Adipocyte (in vitro differentiated cells): ENCODE measurements at regions not wholly inside any gene's neighbourhood (a gene's known extent, or its start where the extent isn't known, plus 50 kb on each side); places are given as distances from the start of the nearest gene placed in this dataset.

Experiments used
- DNase-seq: peaks from one replicate; pipeline ENCODE4 v3.0.0-alpha.2; 2015; ENCODE audit warnings: low read depth
- H3K27me3 ChIP-seq: replicated peaks from 2 replicates; pipeline ENCODE4 v1.7.0; 2013; ENCODE audit warnings: mild to moderate bottlenecking, low read length, moderate library complexity; ENCODE audit not compliant: control insufficient read depth, insufficient read depth
- H3K36me3 ChIP-seq: 2 replicates; pipeline ENCODE4 v1.7.0; 2013; ENCODE audit warnings: low read length, mild to moderate bottlenecking, moderate library complexity; ENCODE audit not compliant: control insufficient read depth, insufficient read depth, severe bottlenecking
- H3K4me1 ChIP-seq: 2 replicates; pipeline ENCODE4 v1.7.0; 2013; ENCODE audit warnings: mild to moderate bottlenecking, low read length, moderate library complexity; ENCODE audit not compliant: control insufficient read depth, insufficient read depth
- H3K4me3 ChIP-seq: 2 replicates; pipeline ENCODE4 v1.7.0; 2013; ENCODE audit warnings: mild to moderate bottlenecking, low read length, moderate library complexity
- H3K9ac ChIP-seq: 2 replicates; pipeline ENCODE4 v1.7.0; 2013; ENCODE audit warnings: mild to moderate bottlenecking, low read length, moderate library complexity
- H3K9me3 ChIP-seq: 2 replicates; pipeline ENCODE4 v1.7.0; 2013; ENCODE audit warnings: mild to moderate bottlenecking, low read length, moderate library complexity; ENCODE audit not compliant: control insufficient read depth

DNA sequence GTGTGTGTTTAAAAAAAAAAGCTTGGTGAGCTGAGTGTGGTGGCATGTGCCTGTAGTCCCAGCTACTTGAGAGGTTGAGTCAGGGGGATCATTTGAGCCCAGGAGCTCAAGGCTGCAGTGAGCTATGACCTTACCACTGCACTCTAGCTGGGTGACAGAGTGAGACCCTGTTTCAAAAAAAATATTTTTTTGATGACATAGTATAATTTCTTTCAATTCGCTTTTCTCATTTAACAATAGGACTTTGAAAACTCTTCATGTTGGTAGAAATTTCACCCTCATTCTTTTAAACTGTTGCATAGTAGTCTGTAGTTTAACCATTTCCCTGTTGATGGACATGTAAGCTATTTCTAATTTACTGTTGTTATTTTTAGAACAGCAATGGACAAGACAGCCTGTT, 55.7 kb upstream of the EXOC6 start:
- no peak for DNase-seq
- Histone ChIP-seq H3K4me3 (no peak overlapping the region), H3K9ac (no peak overlapping the region), H3K36me3 (no peaks in the 10 kb centered on the region), H3K9me3 (peaks cover 8% of the 10 kb centered on the region), H3K4me1 (no peaks in the 10 kb centered on the region), H3K27me3 (peaks cover 21% of the 10 kb centered on the region)
